Medulla oblongata (tissue), 1 donor: ENCODE measurements at regions not wholly inside any gene's neighbourhood (a gene's known extent, or its start where the extent isn't known, plus 50 kb on each side); places are given as distances from the start of the nearest gene placed in this dataset.

Experiments used
- DNase-seq: peaks from one replicate; pipeline ENCODE4 v3.0.0-alpha.2; 2015; ENCODE audit errors: extremely low spot score

DNA sequence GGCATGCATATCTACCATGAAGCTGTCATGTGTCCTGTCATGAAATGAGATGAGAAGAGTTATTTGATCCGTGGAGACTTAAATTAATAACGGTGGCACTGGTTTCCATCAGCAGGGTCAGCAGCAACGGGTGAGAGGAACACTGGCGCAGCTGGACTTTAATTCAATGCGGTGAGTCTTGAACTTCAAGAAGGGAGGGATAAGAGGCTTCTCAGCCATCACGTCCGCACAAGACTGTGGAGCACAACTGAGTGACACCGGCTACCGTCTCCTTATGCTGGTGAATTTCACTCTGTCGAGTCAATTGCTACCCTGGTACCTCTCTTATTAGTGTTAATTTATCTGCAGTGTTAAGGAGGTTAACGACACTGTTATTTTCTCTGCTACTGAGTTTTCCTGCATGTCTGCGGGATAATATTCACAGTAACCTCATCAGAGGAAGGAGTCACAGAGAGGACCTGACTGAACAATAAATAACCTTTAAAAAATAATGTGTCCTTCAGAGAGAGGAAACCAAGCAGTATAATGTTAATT lies 236.8 kb downstream of the EPHA4 start:
- DNase-seq = no peak

DNA sequence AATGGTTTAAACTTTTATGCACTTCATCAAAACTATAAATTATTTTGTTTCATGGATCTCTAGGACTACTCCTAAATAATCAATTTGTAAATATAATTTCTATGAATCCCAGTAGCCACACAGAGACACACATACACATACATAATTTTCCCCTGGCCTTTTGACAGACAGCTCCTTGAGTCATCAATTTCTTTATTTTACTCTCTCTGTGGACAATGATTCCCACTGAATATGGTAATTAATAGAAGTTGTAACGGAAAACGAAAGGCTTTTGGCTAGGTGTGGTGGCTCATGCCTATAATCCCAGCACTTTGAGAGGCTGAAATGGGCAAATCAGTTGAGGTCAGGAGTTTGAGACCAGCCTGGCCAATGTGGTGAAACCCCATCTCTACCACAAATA lies 235.1 kb downstream of the EPHA4 start:
- DNase-seq = no peak

DNA sequence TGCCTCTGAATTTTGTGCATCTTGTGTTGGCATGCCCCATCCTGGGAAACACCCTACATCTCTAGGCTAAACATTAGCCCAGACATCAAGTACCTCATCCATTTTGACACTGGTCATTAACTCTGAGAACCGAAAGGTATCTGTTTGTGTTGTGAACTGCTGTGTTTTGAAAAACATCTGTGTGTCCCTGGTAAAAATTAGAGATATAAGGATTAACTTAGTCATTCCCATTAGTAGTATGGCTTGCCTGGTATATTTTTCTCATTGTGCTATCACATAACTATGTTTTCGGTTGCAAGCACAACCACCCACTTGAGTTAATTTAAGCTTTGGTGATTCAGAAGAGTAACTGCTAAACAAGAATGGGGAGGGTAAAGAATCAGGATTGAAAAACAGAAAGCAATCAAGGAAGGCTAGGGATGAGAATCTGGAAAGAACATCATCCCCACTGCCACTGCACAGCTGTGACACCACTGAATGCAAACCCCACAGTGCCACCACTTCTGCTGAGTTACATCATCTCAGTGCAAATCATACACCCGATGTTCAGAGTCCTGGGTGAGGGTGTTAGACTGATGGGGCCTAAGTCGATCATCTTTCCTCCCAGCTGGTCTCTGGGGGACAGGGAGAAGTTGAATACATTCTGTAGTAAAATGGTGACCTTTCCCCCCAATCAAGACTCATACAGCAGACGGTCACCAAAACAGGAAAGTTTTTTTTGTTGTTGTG lies 234.0 kb downstream of the EPHA4 start:
- DNase-seq = no peak

DNA sequence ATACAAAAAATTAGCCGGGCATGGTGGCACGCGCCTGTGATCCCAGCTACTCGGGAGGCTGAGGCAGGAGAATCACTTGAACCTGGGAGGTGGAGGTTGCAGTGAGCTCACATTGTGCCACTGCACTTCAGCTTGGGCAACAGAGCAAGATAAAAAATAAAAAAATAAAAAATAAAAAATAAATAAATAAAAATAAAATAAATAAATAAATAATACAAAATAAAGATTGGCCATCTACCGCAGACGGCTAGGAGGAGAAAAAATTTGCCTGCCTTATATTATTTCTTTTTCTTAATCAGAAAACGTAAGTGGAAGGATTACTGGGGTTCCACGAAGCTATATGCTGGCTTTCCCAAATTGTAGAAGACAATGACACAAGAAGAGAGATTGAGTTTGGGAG lies 229.7 kb downstream of the EPHA4 start:
- no peak for DNase-seq

DNA sequence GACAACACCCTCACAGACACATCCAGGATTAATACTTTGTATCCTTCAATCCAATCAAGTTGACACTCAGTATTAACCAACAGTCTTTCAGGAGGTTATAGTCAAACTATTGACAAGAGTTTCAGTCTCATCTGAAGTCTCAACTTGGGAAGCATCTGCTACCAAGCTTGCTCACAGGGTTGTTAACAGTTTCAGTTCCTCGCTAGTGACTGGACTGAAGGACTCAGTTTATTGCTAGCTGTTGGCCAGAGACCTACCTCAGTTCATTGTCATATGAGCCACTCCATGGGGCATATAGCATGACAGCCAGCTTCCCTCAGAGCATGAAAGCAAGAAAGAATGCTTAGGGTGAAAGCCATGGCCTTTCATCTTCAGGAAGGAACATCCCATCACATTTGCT lies 228.6 kb downstream of the EPHA4 start:
- DNase-seq = no peak

DNA sequence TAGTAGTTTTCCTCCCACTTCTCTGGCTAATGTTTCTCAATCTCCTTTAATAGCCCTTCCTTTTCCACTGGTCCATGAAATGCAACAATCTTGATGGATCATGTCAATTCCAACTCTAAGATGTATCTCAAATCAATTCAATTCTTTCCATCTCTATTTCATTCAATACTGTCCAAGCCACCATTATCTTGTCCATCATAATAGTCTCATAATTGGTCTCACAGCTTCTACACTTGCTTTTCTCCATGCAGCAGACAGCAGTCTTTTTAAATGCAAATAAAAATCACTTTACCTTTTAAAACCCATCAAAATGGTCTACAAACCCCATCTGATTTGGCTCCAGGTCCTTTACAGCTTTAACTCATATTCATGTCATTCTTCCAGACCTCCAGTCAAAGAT lies 226.6 kb downstream of the EPHA4 start:
- DNase-seq = no peak

DNA sequence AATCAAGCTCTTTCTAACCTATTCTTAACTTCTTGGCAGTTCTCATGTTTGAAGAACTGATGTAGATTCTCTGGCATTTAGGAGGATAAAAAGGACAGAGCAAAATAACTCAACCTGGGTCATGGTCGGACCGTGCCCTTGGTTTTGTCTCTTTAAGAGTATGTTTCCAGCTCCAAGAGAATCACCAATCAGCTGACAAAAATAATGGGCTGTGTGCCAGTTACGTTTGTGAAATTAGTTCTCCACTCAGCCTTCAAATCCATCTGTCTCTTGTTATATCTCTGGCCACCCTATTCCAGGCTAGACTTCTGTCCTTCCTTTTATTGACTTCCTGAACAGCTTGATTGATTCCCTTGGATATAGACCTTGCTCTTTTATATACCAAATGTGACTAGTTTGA lies 225.7 kb downstream of the EPHA4 start:
- DNase-seq = no peak

DNA sequence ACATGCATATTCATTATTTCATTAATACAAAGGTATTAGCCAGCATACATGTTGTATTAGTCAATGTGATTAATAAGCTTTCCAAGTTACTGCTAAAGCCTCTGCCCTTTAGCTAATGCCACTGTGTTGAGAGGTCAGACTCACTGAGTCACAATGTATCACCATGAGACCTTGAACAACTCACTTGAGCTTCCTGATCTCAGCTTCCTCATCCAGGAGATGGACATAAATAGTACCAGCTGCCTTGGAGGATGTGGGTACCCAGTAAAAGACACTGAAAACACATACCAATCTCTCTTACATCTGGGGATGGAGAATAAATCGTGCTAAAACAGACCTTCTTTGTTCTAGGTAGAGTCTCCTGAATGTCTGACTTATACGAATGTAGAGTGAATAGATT lies 224.6 kb downstream of the EPHA4 start:
- no peak for DNase-seq

DNA sequence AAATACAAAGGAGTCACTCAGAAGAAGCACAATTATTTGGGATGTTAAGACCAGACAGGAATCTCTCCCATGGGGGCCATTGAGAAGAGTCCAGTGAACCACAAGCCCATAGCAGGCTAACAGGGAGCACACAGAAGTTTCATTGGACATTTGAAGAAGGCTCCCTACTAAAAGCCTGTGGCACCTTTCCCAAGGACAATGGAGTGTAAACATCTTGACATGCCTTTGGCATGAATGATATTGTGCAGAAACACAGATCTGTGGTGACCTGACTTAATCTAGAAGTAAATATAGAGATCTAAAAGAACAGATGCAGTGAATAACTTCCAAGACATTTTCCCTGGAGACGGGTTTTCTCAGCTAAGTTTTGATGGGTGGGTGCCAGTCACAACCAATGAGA lies 221.5 kb downstream of the EPHA4 start:
- no peak for DNase-seq

DNA sequence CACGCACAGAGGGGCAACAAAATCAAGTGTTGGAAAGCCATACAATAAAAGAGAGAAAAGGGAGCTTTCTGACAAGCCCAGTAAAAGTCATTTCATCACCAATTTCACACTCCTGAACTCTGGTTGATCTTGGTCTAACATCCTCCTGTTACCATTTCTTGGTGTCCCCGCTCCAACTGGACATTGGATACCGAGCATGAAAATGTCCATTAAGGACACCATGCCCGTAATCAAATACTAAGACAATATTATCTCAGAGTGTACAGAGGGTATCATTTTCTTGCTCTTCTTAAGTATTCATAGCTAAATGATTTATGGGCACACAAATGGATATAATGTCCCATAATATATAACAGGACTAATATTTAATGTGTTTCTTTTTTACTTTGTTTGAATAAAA lies 218.9 kb downstream of the EPHA4 start:
- DNase-seq = no peak

DNA sequence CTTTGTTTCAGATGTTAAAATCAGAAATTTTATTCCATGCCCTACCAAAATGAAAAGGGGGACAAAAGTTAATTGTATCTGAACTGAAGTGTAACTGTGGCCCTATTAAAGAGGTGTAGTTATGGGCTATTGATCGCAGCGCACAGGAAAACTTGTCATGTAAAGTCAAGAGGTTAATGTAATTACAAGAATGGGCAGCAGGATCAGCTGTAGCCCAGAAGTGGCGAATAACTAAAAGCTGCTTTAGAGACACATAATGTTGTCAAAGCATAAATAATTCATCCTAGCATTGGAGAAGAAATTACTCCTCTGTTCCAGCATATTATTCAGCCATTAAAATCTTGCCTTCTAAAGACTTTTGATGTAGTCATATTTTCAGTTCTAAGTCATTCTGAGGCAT lies 211.8 kb downstream of the EPHA4 start:
- DNase-seq = no peak

DNA sequence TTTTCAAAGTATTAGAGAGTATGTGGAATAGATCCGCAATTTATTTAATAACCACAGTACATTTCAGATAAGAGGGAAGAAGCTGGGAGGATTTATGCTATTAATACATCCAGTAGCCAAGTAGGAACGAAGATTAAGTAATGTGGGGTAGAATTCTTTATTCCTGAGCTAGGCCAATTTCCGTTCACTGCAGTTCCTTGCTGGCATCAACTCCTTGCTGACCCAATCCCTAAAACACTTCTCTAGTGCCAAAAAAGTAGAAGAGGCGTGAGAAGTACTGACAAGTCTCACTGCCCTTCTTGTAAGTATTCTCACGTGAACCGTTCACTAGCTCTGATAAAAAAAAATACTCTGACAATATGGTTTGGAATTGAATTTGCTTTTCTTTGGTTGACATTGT lies 211.4 kb downstream of the EPHA4 start:
- no peak for DNase-seq

DNA sequence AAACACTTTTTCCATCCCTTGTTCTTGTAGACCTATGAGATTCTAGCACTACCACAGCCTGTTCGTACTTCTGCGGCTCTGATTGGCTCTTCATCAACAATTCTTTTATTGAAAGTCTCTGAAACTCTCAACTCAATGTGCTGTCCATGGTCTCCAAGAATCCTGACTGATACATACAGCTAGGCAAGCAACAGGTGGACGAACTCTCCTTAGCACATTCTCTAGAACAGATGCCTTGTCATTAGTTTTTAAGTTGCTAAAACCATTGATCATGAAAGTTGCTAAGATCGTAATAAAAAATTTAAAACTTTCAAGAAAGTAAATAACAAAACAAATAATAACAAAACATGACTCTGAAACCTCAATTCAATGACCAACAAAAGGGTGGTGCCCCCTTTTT lies 210.5 kb downstream of the EPHA4 start:
- no peak for DNase-seq

DNA sequence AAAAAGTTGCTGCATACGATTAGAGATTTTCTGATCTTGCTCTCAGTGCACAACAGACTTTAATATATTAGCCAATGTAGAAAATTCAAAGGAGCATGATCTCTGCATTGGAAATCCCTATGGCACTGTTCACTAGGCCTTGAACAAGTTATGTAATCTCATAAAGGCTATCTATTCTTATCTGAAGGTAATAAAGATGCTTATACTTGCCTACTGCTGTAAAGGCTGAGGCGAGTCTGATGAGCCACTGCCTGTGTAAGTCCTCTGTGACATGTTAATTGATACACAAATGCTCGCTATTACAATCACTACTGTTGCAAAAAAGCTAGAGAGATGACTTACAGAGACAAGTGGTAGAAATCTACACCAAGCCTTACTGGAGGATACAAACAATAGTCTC lies 207.4 kb downstream of the EPHA4 start:
- no peak for DNase-seq
